Activated T-helper 2 cell treated with anti-CD3 and anti-CD28 coated beads, Interferon-gamma antibody, Interleukin-2, Interleukin-4, amounts not matched to agents 10 μg/mL and 5 μg/mL and 100 μg/mL, durations not matched to agents 14 hours and 24 hours and 36 hours (primary cell): ENCODE measurements at regions not wholly inside any gene's neighbourhood (a gene's known extent, or its start where the extent isn't known, plus 50 kb on each side); places are given as distances from the start of the nearest gene placed in this dataset.

Source experiments
- DNase-seq: peaks from one replicate; pipeline ENCODE4 v3.0.0; 2021; ENCODE audit warnings: low spot score
- H3K27ac Mint-ChIP-seq: one replicate; pipeline ENCODE4 v1.8.0; 2021; ENCODE audit warnings: mixed read lengths
- H3K27me3 Mint-ChIP-seq: one replicate; pipeline ENCODE4 v1.8.0; 2021; ENCODE audit warnings: low read depth, mixed read lengths
- H3K36me3 Mint-ChIP-seq: one replicate; pipeline ENCODE4 v1.8.0; 2021; ENCODE audit warnings: low read depth, mixed read lengths
- H3K4me1 Mint-ChIP-seq: one replicate; pipeline ENCODE4 v1.8.0; 2021; ENCODE audit warnings: low read depth, mixed read lengths
- H3K4me3 Mint-ChIP-seq: one replicate; pipeline ENCODE4 v1.8.0; 2021; ENCODE audit warnings: low read depth, mild to moderate bottlenecking, moderate library complexity, mixed read lengths
- H3K9me3 Mint-ChIP-seq: one replicate; pipeline ENCODE4 v1.8.0; 2021; ENCODE audit warnings: mixed read lengths
- intact Hi-C: fragments of 100-400 bp; cut with micrococcal nuclease; formaldehyde crosslinking; loops from one replicate; pipeline ENCODE4 v1.15.1; 2023

DNA sequence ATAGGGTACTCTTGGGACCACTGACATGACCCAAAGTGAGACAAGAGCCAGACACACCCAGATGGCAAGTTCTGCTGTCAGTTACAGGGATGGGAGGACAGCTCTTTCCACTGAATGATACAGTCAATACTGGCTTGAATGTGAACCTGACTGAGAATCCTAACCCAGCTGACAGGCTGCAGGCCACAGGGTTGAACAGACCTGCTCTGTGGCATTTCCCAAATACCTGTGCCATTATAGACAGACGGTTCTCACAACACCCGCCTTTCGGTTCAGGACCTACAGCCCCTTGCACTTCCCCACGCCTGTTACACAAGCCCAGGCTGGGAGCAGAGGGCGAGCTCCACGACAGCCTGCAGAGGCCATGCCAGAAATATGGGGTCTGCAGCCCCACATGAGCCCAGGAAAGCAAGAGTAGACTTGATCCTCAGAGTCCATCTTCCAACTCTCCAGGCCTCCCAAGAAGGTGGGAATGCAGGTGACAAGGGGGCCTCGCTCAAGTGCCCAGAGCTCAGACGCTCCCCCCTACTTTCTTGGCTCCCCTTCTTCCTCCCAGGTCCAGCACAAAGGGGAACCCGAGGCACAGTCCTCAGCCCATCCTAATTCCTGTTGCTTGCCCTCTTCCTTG is 314.3 kb downstream of the SOX9 start:
- no peak for DNase-seq
- Mint-ChIP-seq H3K4me1 (no peaks in the 10 kb centered on the region), H3K4me3 (no peak overlapping the region), H3K27me3 (no peaks in the 10 kb centered on the region), H3K27ac (no peak overlapping the region), H3K9me3 (no peaks in the 10 kb centered on the region), H3K36me3 (no peaks in the 10 kb centered on the region)
- intact Hi-C loops = no loop called here

DNA sequence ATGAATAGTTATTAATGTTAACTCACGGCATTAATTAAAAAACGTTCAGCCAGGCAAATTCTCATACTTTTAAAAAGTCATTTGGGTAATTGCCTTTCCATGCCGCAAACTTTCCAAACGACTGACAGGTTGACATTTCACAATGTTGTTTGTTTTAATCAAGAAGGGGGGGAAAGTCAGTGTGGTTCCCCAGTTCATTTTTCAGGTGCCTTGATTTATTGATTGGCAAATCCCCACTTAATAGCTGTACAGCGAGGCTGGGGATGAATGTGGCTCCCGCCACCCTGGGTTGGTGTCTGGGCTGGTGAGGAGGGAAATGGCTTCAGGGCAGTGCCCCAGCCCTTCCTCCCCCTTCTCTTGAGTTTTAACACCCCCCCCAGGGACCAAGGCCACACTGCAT is 318.0 kb downstream of the SOX9 start:
- Mint-ChIP-seq H3K27ac (no peak overlapping the region), H3K9me3 (no peaks in the 10 kb centered on the region), H3K36me3 (no peaks in the 10 kb centered on the region), H3K4me1 (no peaks in the 10 kb centered on the region), H3K4me3 (no peak overlapping the region), H3K27me3 (no peaks in the 10 kb centered on the region)
- intact Hi-C loops = no loop called here
- DNase-seq = no peak

DNA sequence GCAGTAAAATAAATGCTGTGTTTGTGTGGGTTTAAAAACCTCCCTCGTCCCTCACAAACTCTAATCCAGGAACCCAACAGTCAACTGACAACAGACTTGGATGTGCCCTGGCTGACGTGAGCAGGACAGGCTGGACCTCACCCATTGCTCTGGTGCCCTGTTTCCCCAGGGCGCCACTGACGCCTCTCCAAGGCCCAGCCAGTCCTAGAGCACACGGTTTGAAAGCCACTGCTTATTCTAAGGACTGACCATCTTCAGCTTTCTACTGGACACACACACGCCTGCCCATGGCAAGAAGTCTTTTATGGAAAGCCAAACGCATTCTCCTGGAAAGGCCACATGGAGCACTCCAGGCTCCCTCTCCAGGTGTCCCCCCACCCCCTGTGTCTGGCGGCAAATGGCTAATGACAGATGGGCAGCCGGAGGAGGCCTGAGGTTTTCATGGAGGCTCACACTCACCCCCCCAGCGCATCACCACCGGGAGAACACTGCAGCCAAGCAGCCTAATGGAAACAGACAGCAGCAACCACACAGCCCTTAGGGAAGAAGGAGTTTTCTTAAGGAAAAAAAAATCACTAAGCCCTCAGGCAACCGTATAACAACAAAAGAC is 319.2 kb downstream of the SOX9 start:
- H3K9me3 Mint-ChIP-seq = no peaks in the 10 kb centered on the region
- H3K36me3 Mint-ChIP-seq = no peaks in the 10 kb centered on the region
- intact Hi-C loops = no loop called here
- H3K27me3 Mint-ChIP-seq = no peaks in the 10 kb centered on the region
- H3K27ac Mint-ChIP-seq = no peak overlapping the region
- DNase-seq = no peak
- H3K4me1 Mint-ChIP-seq = no peaks in the 10 kb centered on the region
- H3K4me3 Mint-ChIP-seq = no peak overlapping the region

DNA sequence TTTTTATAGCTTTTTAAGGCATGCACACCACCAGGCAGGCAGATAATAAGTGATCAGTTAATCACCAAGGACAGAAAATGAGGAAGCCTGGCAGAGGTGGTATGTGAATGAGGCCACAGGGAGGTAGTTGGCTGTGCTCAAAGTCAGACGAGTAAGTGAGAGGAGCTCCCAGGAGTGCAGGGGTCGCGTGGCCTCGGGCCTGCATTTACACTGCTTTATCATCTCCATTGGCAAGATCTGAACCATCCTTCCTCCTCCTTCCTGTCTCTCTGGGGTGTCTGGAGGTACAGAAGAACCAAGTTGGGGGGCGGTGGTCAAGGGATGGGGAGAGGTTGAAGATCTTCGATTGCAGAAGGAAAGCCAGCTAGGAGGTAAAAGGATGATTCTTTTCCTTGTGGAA is 320.1 kb downstream of the SOX9 start:
- H3K4me3 Mint-ChIP-seq = no peak overlapping the region
- intact Hi-C loops = no loop called here
- H3K36me3 Mint-ChIP-seq = no peaks in the 10 kb centered on the region
- H3K9me3 Mint-ChIP-seq = no peaks in the 10 kb centered on the region
- no peak for DNase-seq
- H3K27ac Mint-ChIP-seq = no peak overlapping the region
- no peaks in the 10 kb centered on the region for H3K27me3 Mint-ChIP-seq
- H3K4me1 Mint-ChIP-seq = no peaks in the 10 kb centered on the region

DNA sequence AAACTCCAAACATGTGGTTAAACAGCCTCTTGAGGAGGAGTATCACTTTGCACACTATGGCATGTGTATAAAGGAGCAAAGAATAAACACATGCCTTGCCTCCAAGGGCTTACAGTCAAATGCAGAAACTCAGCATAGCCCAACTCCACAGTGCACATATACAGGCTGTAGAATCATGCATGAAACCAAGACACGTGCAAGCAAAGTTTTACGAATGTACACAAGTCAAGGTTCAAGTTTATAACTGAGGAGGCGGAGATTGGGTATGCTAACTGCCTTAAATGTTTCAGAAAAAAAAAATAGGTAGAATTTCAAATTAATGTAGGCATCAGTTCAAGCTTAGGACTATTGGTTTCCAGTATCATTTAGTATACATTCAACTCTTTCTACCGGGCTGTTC is 321.1 kb downstream of the SOX9 start:
- Mint-ChIP-seq H3K27me3 (no peaks in the 10 kb centered on the region), H3K4me1 (no peaks in the 10 kb centered on the region), H3K36me3 (no peaks in the 10 kb centered on the region), H3K9me3 (no peaks in the 10 kb centered on the region), H3K27ac (no peak overlapping the region), H3K4me3 (no peak overlapping the region)
- DNase-seq = no peak
- intact Hi-C loops = no loop called here

DNA sequence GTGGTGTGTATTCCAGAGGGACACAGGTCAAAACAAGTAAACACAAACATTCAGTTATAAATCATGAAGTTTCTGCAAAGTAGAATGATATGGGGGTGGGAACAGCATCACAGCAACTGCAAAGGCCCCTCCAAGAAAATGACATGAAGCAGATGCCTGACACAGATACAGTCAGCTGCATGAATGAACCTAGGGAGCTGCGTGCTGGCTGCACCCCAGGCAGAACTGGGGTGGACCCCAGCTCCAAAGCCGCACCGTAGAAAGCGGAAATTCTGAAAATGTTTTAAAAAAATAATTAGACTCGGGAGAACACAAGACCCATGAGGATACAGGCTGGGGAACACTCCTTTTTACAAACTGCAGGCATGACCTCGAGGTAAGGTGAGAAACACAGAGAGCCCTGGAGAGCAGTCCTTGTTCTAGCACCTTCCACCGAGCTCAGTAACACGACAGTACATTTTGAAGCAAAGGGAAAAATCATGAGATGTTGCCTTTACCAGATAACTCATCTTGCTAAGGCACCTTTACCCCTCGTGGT is 323.8 kb downstream of the SOX9 start:
- Mint-ChIP-seq H3K4me3 (no peak overlapping the region), H3K27ac (no peak overlapping the region), H3K4me1 (no peaks in the 10 kb centered on the region), H3K27me3 (no peaks in the 10 kb centered on the region), H3K9me3 (no peaks in the 10 kb centered on the region), H3K36me3 (no peaks in the 10 kb centered on the region)
- intact Hi-C loops = no loop called here
- no peak for DNase-seq

DNA sequence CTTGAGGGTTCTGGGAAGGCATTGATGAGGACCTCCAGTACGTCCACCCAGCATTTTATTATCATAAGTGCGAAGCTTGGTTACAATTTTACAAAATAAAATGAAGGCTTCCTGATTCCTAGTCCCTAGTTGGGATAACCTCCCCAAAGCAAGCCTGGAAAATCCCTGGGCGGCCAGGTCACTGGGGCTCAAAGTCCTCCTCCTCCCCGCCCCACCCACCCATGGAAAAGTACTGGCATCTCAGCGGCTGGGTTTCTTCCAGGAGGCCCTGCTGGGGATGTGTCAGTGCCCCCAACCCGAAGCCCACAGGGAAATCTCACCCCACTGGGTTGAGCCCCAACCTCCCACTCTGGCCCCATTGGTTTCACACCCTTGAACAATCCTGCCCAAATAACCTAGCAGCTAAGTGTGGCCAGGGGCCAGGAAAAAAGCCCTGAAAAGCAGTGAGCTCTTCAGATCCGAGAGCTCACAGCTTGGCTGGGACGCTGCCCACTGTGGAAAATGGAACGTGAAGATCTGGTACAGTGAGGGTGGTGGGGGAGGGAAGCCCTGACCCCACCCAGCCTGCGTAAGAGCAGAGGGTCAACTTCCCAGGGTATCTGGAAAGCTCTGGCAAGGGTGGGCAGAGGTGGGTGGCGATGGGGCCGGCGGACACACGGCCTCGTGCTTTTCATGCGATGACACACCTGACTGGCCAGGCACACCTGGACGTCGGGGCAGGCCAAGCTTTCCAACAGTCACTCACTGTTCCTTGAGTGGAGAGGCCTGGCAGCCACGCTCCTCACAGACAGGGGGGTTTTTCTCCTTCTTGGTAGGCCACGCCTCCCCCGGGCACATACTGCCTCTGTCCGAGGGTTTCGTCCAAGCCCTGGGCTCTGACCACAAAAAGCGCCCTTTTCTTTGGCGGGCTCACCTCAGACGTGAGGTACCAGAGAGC is 324.5 kb downstream of the SOX9 start:
- DNase-seq = no peak
- no peaks in the 10 kb centered on the region for H3K36me3 Mint-ChIP-seq
- H3K4me3 Mint-ChIP-seq = no peak overlapping the region
- no peak overlapping the region for H3K27ac Mint-ChIP-seq
- H3K4me1 Mint-ChIP-seq = no peaks in the 10 kb centered on the region
- intact Hi-C loops = no loop called here
- H3K27me3 Mint-ChIP-seq = no peaks in the 10 kb centered on the region
- H3K9me3 Mint-ChIP-seq = no peaks in the 10 kb centered on the region

DNA sequence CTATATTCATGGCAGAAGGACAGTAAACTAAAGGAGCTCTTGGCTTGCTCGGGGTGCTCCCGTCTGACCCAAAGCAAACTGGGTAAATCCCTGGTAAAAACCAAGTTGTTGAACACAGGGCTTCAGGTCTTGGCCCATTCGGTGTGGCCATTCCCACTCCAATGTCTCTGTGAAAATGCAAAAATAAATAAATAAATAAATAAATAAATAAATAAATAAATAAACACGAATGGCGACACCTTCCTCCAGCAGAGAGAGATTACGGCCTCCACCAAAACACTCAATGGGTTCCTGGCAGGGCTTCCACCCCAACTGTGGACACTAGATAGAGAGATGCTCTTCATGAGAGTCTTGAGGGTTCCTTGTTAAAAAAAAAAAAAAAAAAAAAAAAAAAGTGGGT is 325.3 kb downstream of the SOX9 start:
- no peaks in the 10 kb centered on the region for H3K4me1 Mint-ChIP-seq
- H3K36me3 Mint-ChIP-seq = no peaks in the 10 kb centered on the region
- intact Hi-C loops = no loop called here
- no peak overlapping the region for H3K27ac Mint-ChIP-seq
- no peak for DNase-seq
- H3K4me3 Mint-ChIP-seq = no peak overlapping the region
- no peaks in the 10 kb centered on the region for H3K27me3 Mint-ChIP-seq
- H3K9me3 Mint-ChIP-seq = no peaks in the 10 kb centered on the region

DNA sequence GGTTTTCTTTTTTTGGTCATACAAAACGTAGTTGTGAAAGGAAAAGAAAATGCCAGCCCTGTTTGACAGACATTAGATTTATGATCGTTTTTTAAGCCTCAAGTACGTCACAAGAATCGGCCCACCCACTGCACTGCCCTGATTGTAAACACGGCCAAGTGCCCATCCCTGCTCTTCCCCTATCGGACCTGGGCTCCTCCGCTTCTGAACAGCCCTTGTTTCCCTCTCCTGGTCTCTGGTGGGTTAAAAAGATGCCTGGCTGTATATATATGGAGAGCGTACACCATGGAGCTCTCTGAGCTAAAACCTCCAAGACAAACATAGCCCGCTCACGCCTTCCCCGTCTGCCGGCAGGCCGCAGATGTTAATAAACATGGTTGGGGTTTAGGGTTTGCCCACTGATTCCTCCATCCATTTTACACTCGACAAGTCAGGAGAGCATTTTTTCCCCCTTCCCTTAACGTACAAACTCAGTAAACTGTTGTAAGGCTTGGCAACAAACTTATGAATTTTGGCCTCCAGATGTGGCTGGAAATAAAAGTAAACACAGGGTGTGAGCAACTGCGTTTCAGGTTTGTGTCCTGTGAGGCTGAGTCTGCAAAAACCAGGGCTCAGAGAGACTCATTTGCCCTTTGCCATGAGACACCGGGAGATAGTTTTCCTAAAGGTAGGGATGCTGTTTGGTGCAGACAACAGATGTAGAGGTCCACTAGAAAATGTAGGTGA is 325.9 kb downstream of the SOX9 start:
- Mint-ChIP-seq H3K36me3 (no peaks in the 10 kb centered on the region), H3K4me1 (no peaks in the 10 kb centered on the region), H3K27me3 (no peaks in the 10 kb centered on the region), H3K27ac (no peak overlapping the region), H3K9me3 (no peaks in the 10 kb centered on the region), H3K4me3 (no peak overlapping the region)
- intact Hi-C loops = no loop called here
- no peak for DNase-seq

DNA sequence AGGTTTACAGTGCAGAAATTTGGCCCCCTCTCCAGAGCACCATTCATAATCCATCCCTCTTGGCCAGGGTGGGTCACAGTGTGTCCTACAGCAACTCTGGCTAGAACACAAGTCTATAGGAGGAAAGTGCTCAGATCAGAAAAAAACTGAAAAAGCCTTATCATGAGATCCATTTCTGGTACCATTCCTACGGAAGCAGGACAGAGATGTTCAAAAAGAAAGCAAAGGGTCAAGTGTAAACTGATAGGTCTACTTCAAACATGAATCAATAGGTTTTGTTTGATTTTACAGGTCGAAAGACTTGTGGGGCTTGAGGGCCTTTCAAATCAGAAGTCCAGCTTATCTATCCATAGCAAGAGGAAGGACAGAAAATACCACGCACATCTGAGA is 326.4 kb downstream of the SOX9 start:
- Mint-ChIP-seq H3K27me3 (no peaks in the 10 kb centered on the region), H3K36me3 (no peaks in the 10 kb centered on the region), H3K4me1 (no peaks in the 10 kb centered on the region), H3K9me3 (no peaks in the 10 kb centered on the region), H3K4me3 (no peak overlapping the region), H3K27ac (no peak overlapping the region)
- intact Hi-C loops = no loop called here
- DNase-seq = no peak

DNA sequence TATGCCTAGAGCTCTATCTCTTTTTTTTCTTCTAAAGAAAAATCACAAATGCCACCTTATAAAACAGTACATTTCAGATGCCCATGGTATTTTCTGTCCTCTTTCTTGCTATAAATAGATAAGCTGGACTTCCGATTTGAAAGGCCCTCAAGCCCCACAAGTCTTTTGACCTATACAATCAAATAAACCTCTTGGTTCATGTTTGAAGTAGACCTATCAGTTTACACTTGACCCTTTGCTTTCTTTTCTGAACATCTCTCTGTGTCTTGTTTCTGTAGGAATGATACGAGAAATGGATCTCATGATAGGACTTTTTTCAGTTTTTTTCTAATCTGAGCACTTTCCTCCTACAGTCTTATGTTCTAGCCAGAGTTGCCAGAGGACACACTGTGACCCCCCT is 327.2 kb downstream of the SOX9 start:
- H3K9me3 Mint-ChIP-seq = no peaks in the 10 kb centered on the region

DNA sequence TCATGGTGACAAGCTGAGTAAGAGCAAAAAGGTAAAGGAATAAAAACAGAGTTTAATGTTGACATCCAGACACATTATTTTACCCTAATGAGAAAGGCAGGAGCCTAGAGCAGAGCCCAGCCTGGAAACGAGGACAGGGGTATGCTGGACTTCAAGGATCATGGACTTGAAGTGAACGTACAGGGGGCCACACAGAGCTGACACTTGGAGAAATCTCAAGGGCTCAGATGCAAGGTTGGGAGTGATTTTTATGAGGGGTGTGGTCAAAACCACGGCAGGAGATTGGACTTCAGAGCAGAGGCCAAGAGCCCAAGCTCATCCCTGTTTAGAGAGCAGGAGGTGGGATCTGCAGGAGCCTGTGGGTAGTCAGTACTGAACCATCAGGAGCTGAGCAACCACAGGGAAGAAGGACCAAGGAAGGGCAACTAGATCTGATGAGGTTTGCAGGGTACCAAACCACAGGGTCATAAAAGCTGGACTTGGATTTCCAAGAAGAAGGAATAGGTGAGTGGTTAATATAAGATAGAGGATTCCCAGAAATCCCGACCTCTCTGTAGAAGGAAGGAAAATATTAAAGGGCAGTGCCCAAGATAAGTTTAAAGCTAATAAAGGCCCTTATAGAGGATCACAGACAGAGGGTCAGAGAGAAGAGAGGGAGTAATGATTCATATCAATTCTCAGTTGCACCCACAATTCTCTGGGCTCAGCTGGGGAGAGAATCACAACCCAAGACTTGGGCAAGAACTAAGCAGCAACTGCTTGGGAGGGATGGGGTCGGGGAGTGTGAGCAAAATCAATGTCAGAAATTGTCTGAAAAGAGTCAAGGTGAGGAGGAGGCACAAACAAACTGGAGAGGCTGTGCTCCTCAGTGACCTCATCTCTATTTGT is 331.7 kb downstream of the SOX9 start:
- no peak for DNase-seq
- no peaks in the 10 kb centered on the region for H3K36me3 Mint-ChIP-seq
- no peak overlapping the region for H3K27ac Mint-ChIP-seq
- H3K9me3 Mint-ChIP-seq = no peaks in the 10 kb centered on the region
- intact Hi-C loops = no loop called here
- H3K4me3 Mint-ChIP-seq = no peak overlapping the region
- no peaks in the 10 kb centered on the region for H3K27me3 Mint-ChIP-seq
- H3K4me1 Mint-ChIP-seq = no peaks in the 10 kb centered on the region

More for the DNA sequence above, 327.2 kb downstream of the SOX9 start:
- no peak for DNase-seq
- H3K27ac Mint-ChIP-seq = no peak overlapping the region
- no peaks in the 10 kb centered on the region for H3K27me3 Mint-ChIP-seq
- H3K36me3 Mint-ChIP-seq = no peaks in the 10 kb centered on the region
- H3K4me1 Mint-ChIP-seq = no peaks in the 10 kb centered on the region
- intact Hi-C loops = no loop called here
- H3K4me3 Mint-ChIP-seq = no peak overlapping the region
